SK-N-SH (cell line): ENCODE measurements at regions not wholly inside any gene's neighbourhood (a gene's known extent, or its start where the extent isn't known, plus 50 kb on each side); places are given as distances from the start of the nearest gene placed in this dataset.

Experiments used
- CTCF ChIA-PET: fragments of 300-600, 350-600 bp; formaldehyde crosslinking; extraction: SDS; loops from one replicate; lab custom pipeline; 2021; lab: Yijun Ruan, JAX
- POLR2A ChIA-PET: fragments of 350-600 bp; sonication (Branson Sonifier 250); formaldehyde crosslinking; extraction: SDS; loops from one replicate; lab custom pipeline; 2020; ENCODE audit warnings: antibody characterized with exemption, inconsistent platforms; lab: Yijun Ruan, JAX
- DNase-seq: peaks from one replicate; pipeline ENCODE4 v3.0.0; 2012
- H2AFZ ChIP-seq: fragments of 200-600 bp; sonication (generic); 2 replicates; pipeline ENCODE4 v1.8.1; 2016; ENCODE audit warnings: antibody characterized with exemption, mild to moderate bottlenecking, low read depth
- H3F3A ChIP-seq: fragments of 200-600 bp; sonication (generic); replicated peaks from 2 replicates; pipeline ENCODE3; 2016; ENCODE audit warnings: antibody characterized with exemption, mild to moderate bottlenecking; ENCODE audit not compliant: insufficient read depth
- H3K27ac ChIP-seq, 2 experiments: fragments of 200-500 bp in 1 of 2; fragments of 200-600 bp in 1 of 2; sonication (Bioruptor generic) in 1 of 2; sonication (generic), shearing (Covaris generic) in 1 of 2; 2 replicates each; pipeline versions ENCODE4 v1.5.1 to v1.6.1; 2014 to 2016; ENCODE audit warnings: low read depth in 2 of 2, inconsistent platforms in 1 of 2, low read length in 1 of 2, mild to moderate bottlenecking in 1 of 2, mixed read lengths in 1 of 2
- H3K27me3 ChIP-seq: fragments of 200-600 bp; sonication (generic), shearing (Covaris generic); 2 replicates; pipeline ENCODE4 v1.6.1; 2016; ENCODE audit warnings: mixed run types; ENCODE audit not compliant: insufficient read depth
- H3K36me3 ChIP-seq, 2 experiments: fragments of 200-500 bp in 1 of 2; fragments of 200-600 bp in 1 of 2; sonication (Bioruptor generic) in 1 of 2; sonication (generic) in 1 of 2; replicated peaks in 1 of 2; 2 replicates each; pipeline versions ENCODE3 to v1.5.1; 2014 to 2016; ENCODE audit warnings: low read length in 1 of 2, mild to moderate bottlenecking in 1 of 2; ENCODE audit not compliant: insufficient read depth in 2 of 2, control insufficient read depth in 1 of 2
- H3K4me1 ChIP-seq, 2 experiments: fragments of 200-500 bp in 1 of 2; fragments of 200-600 bp in 1 of 2; sonication (Bioruptor generic) in 1 of 2; sonication (generic), shearing (Covaris generic) in 1 of 2; 2 replicates each; pipeline versions ENCODE4 v1.5.1 to v1.6.1; 2014 to 2016; ENCODE audit warnings: low read depth in 1 of 2, low read length in 1 of 2, mixed run types in 1 of 2; ENCODE audit not compliant: insufficient read depth in 2 of 2, control insufficient read depth in 1 of 2
- H3K4me2 ChIP-seq: fragments of 200-600 bp; sonication (generic), shearing (Covaris generic); 2 replicates; pipeline ENCODE4 v1.6.1; 2017; ENCODE audit warnings: mixed run types
- H3K4me3 ChIP-seq, 2 experiments: fragments of 200-500 bp in 1 of 2; fragments of 200-600 bp in 1 of 2; sonication (Bioruptor generic) in 1 of 2; sonication (generic), shearing (Covaris generic) in 1 of 2; 2 replicates each; pipeline versions ENCODE4 v1.5.1 to v1.8.1; 2014 to 2016; ENCODE audit warnings: low read depth in 2 of 2, inconsistent platforms in 1 of 2, low read length in 1 of 2, mild to moderate bottlenecking in 1 of 2, mixed read lengths in 1 of 2, moderate library complexity in 1 of 2
- H3K79me2 ChIP-seq: fragments of 200-600 bp; sonication (generic); 2 replicates; pipeline ENCODE4 v1.8.1; 2017; ENCODE audit warnings: mild to moderate bottlenecking; ENCODE audit not compliant: insufficient read depth
- H3K9ac ChIP-seq: fragments of 200-600 bp; sonication (generic); 2 replicates; pipeline ENCODE4 v1.6.1; 2017; ENCODE audit warnings: mixed run types
- H3K9me2 ChIP-seq: fragments of 200-600 bp; sonication (generic); 2 replicates; pipeline ENCODE4 v1.6.1; 2017; ENCODE audit warnings: mixed run types
- H3K9me3 ChIP-seq: fragments of 200-600 bp; sonication (generic); 2 replicates; pipeline ENCODE4 v1.6.1; 2017; ENCODE audit warnings: mixed run types, mild to moderate bottlenecking, moderate library complexity
- H4K20me1 ChIP-seq: fragments of 200-600 bp; sonication (generic); 2 replicates; pipeline ENCODE4 v1.6.1; 2017; ENCODE audit warnings: mild to moderate bottlenecking, mixed run types; ENCODE audit not compliant: insufficient read depth
- FOXM1 ChIP-seq: IDR thresholded peaks from 2 replicates; pipeline ENCODE4 v1.4.0; 2012; ENCODE audit warnings: low read depth, mild to moderate bottlenecking
- GABPA ChIP-seq: IDR thresholded peaks from 2 replicates; pipeline ENCODE4 v1.4.0; 2012; ENCODE audit warnings: low read depth, mild to moderate bottlenecking
- GATA2 ChIP-seq: sonication (generic); formaldehyde crosslinking; IDR thresholded peaks from 2 replicates; pipeline ENCODE4 v1.5.0; 2020; ENCODE audit warnings: mild to moderate bottlenecking, missing genetic modification reagents
- MXI1 ChIP-seq: IDR thresholded peaks from 2 replicates; pipeline ENCODE4 v1.6.1; 2012; ENCODE audit warnings: mild to moderate bottlenecking, low read depth, low read length, improper control_type of control experiment
- REST ChIP-seq: IDR thresholded peaks from 2 replicates; pipeline ENCODE4 v1.6.1; 2012; ENCODE audit warnings: mild to moderate bottlenecking, low read depth, low read length, moderate library complexity
- SMC3 ChIP-seq: IDR thresholded peaks from 2 replicates; pipeline ENCODE4 v1.6.1; 2012; ENCODE audit warnings: low read depth, low read length, improper control_type of control experiment
- WGBS: methylation state at CpG from one replicate; pipeline ENCODE4 v1.1.6; 2017; ENCODE audit warnings: low lambda C conversion rate; 5-methylcytosine and 5-hydroxymethylcytosine counted together
- TF ChIP-seq, protein P1 (sequence below): IDR thresholded peaks from 2 replicates; pipeline ENCODE4 v1.4.0; 2012; ENCODE audit warnings: low read depth, borderline replicate concordance

DNA sequence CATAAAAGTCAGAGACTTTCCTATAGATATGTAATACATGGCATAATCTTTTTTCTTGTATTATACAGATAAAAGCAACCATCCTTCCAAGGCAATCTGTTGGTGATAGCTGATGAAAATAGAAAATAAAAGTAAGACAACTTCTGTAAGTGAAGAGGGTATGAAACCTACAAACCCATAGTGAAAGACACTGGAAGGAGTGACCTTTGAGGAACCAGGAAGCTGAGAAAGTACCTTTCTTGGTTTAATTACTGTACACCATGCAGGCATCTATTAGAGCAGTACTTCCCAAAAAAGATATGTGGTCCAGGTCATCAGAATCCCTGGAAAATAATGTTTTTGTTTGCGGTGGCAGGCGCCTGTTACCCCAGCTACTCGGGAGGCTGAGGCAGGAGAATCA lies 906.6 kb upstream of the KLHL29 start:
- no peaks in the 10 kb centered on the region for H3K4me1 ChIP-seq
- TF ChIP-seq FOXM1, result no peak
- TF ChIP-seq GABPA, result no peak
- TF ChIP-seq, protein P1, sequence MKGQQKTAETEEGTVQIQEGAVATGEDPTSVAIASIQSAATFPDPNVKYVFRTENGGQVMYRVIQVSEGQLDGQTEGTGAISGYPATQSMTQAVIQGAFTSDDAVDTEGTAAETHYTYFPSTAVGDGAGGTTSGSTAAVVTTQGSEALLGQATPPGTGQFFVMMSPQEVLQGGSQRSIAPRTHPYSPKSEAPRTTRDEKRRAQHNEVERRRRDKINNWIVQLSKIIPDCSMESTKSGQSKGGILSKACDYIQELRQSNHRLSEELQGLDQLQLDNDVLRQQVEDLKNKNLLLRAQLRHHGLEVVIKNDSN, result no peak
- no peak for TF ChIP-seq SMC3
- no peak for TF ChIP-seq MXI1
- TF ChIP-seq REST, result no peak
- H4K20me1 ChIP-seq, result no peaks in the 10 kb centered on the region
- H3K36me3 ChIP-seq, result no peaks in the 10 kb centered on the region
- H3K4me2 ChIP-seq, result no peak overlapping the region
- DNase-seq, result no peak
- no peak overlapping the region for H3K4me3 ChIP-seq
- no peaks in the 10 kb centered on the region for H3K27me3 ChIP-seq
- POLR2A ChIA-PET, result no interaction called here
- H2AFZ ChIP-seq, result no peak overlapping the region
- no peak overlapping the region for H3K27ac ChIP-seq
- CTCF ChIA-PET, result no interaction called here
- no peaks in the 10 kb centered on the region for H3K9me2 ChIP-seq
- WGBS, result 28% methylated on average over 3 of the region's 3 CpGs
- no peak overlapping the region for H3K9ac ChIP-seq
- no peaks in the 10 kb centered on the region; the same call in 1 of the 2 replicates for H3K9me3 ChIP-seq
- no peaks in the 10 kb centered on the region for H3K79me2 ChIP-seq
- no peaks in the 10 kb centered on the region for H3F3A ChIP-seq

DNA sequence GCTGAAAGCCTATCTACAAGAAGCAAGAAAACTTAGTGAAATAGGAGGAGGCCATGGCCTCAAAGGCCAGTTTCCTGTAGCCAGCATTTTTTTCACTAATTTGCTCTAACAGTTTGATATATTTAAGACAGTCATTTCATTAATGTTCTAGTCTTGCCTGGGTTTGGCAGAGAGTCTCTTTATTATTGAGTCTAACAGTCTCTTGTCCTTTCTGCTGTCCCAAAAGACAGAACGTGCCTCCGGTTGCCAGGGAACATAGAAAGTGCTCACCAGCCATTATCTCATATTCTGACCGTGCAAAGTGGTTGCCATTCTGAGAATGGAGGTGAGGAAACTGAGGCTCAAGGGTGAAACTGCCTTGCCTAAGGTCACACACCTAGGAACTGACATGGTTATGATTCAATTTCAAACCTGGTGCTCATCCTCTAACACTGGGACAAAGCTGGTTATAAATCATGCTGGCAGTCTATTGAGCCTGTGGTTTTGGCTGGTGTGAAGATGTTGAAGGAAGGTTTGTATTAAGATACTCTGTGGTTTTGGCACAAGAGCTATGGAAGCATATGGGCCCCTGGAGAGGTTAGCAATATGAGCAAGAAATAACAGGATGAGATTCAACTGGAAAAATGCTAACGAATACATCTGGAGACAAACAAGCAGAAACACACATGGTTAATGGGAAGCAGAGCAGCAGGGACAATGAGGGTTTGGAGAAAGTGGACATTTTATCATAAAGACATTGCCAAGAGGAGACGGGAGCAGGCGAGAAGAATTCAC lies 903.3 kb upstream of the KLHL29 start:
- Histone ChIP-seq H3K4me3 (no peak overlapping the region), H3K9ac (no peak overlapping the region), H3K36me3 (no peaks in the 10 kb centered on the region), H3K27ac (no peak overlapping the region), H3K4me1 (no peaks in the 10 kb centered on the region), H3K9me2 (no peaks in the 10 kb centered on the region), H4K20me1 (no peaks in the 10 kb centered on the region), H2AFZ (no peak overlapping the region), H3K9me3 (no peaks in the 10 kb centered on the region; the same call in 1 of the 2 replicates), H3K27me3 (no peaks in the 10 kb centered on the region), H3K79me2 (no peaks in the 10 kb centered on the region), H3K4me2 (no peak overlapping the region), H3F3A (no peaks in the 10 kb centered on the region)
- CTCF ChIA-PET, result no interaction called here
- 37% methylated on average over 6 of the region's 6 CpGs for WGBS
- no peak for TF ChIP-seq REST
- no peak for TF ChIP-seq FOXM1
- no peak for TF ChIP-seq GATA2
- POLR2A ChIA-PET, result no interaction called here
- DNase-seq, result no peak
